ENCODE measurements at regions not wholly inside any gene's neighbourhood (a gene's known extent, or its start where the extent isn't known, plus 50 kb on each side); places are given as distances from the start of the nearest gene placed in this dataset.

GRCh38 chr10:61834519-61834918 is 67.0 kb upstream of the ARID5B start:
- TF ChIP-seq CTCF (IDR thresholded peaks at IDR 0.05 in 4 of 5, conservative IDR thresholded peaks at IDR 0.05 in 1 of 5) (no peak), POLR2A (IDR thresholded peaks at IDR 0.05) (no peak)

All from gastrocnemius medialis (tissue), 4 donors.